Lower leg skin (tissue), 4 donors: ENCODE measurements at regions not wholly inside any gene's neighbourhood (a gene's known extent, or its start where the extent isn't known, plus 50 kb on each side); places are given as distances from the start of the nearest gene placed in this dataset.

ENCODE experiments used
- DNase-seq, 2 donors: peaks; one replicate each; pipeline ENCODE4 v3.0.0-alpha.2; 2019; ENCODE audit warnings: low spot score in 2 of 2
- H3K4me3 ChIP-seq: fragments of 200-600 bp; sonication (generic); 2 replicates; pipeline ENCODE4 v1.5.1; 2017; ENCODE audit warnings: mild to moderate bottlenecking, low read depth; ENCODE audit not compliant: poor library complexity, severe bottlenecking
- CTCF ChIP-seq, 3 donors: fragments of 450-650 bp; IDR thresholded peaks; one replicate each; pipeline ENCODE4 v1.5.1; 2016; ENCODE audit warnings: antibody characterized with exemption in 3 of 3, mild to moderate bottlenecking in 3 of 3, moderate library complexity in 2 of 3
- POLR2A ChIP-seq, 2 donors: fragments of 450-650 bp; IDR thresholded peaks; one replicate each; pipeline ENCODE4 v1.6.1; 2016 to 2017; ENCODE audit warnings: antibody characterized with exemption in 2 of 2, mild to moderate bottlenecking in 1 of 2, moderate library complexity in 1 of 2
- WGBS, 2 donors: methylation state at CpG; one replicate each; pipeline ENCODE4 v1.1.5; 2018; 5-methylcytosine and 5-hydroxymethylcytosine counted together
- intact Hi-C: fragments of 100-400 bp; cut with DNase I; formaldehyde crosslinking; loops from one replicate; pipeline ENCODE4 v1.15.0; 2023; ENCODE audit warnings: low total_unique reads

- intact Hi-C loops = no loop called here
- no peak for TF ChIP-seq CTCF (IDR thresholded peaks at IDR 0.05)
- TF ChIP-seq POLR2A (IDR thresholded peaks at IDR 0.05) = no peak
- no peak for DNase-seq
- 79 to 82% methylated on average over 6 of the region's 6 CpGs for WGBS, 2 donors
- no peak overlapping the region for H3K4me3 ChIP-seq
These were observed 549.5 kb upstream of the CPEB2 start for GRCh38 chr4:14452764-14453163.

- intact Hi-C loops = no loop called here
- H3K4me3 ChIP-seq = no peak overlapping the region
- no peak for DNase-seq
- WGBS, 2 donors = 79 to 84% methylated on average over 2 of the region's 2 CpGs
- TF ChIP-seq POLR2A (IDR thresholded peaks at IDR 0.05) = no peak
- no peak for TF ChIP-seq CTCF (IDR thresholded peaks at IDR 0.05)
These were observed 543.8 kb upstream of the CPEB2 start for GRCh38 chr4:14458463-14458862.

DNA sequence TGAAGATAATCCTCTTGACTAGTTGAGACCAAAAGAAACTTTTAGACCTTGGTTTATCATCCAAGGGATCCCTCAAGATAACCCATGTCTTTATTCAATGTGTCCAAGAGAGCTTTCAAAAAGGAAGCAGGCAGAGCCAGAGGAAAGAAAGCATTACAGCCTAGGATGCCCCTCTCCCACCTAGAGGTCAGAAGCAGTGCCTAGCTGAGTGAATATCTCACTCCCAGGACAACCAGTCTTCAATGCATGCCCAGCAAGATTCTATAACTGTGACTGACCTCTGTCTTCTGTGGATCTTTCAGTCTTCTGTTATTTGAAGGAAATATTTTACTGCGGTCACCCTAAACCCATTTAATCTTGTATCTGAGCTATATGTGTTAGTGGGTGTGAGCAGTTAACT lies 537.2 kb upstream of the CPEB2 start:
- TF ChIP-seq POLR2A (IDR thresholded peaks at IDR 0.05) (no peak), CTCF (IDR thresholded peaks at IDR 0.05) (no peak)
- no peak for DNase-seq
- no peak overlapping the region for H3K4me3 ChIP-seq
- WGBS, 2 donors = 88 to 100% methylated on average over 1 of the region's 1 CpG
- intact Hi-C loops = no loop called here

DNA sequence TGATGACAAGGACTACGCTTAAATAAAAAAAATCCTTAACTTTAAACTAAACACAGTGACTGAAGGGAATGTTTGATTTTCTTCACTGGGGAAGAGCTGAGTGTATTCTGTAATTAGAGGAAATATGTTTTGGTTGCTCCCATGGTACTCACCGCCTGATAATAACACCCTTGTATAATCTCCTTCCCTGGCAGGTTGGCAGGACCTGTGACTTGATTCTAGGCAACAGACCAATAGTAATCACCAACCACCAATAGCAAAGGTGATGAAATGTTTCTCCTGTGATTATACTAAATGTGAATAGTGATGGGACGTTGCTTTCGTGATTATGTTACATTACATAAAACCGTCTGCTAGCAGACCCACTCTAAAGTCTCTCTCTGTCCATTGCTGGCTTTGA lies 536.8 kb upstream of the CPEB2 start:
- no peak overlapping the region for H3K4me3 ChIP-seq
- DNase-seq = no peak
- TF ChIP-seq CTCF (IDR thresholded peaks at IDR 0.05) (no peak), POLR2A (IDR thresholded peaks at IDR 0.05) (no peak)
- WGBS, 2 donors = 66 to 71% methylated on average over 5 of the region's 5 CpGs
- intact Hi-C loops = no loop called here

DNA sequence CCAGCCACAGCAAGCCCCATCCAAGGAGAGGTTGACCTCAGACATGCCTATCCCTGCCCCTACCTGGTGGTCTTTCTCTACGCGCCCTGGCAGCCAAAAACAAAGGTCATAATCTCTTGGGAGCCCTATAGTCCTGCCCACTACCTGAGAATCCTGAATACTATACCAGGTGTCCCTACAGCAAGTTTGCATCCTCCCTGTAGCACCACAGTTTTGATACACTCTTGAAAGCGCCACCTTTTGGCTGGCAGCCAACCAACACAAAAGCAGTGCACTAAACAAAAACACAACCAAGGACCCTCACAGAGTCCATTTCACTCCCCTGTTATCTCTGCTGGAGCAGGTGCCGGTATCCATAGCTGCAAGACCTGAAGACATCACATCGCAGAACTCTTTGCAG lies 523.8 kb upstream of the CPEB2 start:
- TF ChIP-seq POLR2A (IDR thresholded peaks at IDR 0.05) (no peak), CTCF (IDR thresholded peaks at IDR 0.05) (no peak)
- H3K4me3 ChIP-seq = no peak overlapping the region
- DNase-seq = no peak
- intact Hi-C loops = no loop called here
- 93 to 94% methylated on average over 5 of the region's 5 CpGs for WGBS, 2 donors

DNA sequence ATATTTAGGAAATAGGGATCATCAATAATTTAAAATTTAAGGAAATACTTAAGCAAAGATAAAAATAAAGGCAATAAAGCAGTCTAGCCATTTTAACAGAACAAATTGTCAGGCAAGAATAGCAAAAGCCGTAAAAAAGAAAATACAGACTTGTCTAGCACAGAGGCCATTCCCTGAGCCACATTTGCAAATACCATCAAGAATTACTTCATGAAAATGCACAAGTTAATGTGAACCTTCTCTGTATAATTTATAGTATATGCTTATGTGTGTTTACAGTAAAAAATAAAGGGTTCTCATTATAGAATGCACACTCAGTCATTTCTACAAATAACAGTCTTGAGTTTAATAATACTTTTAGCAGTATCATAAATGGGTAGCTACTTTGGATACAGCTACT lies 505.9 kb upstream of the CPEB2 start:
- TF ChIP-seq CTCF (IDR thresholded peaks at IDR 0.05) = no peak
- TF ChIP-seq POLR2A (IDR thresholded peaks at IDR 0.05) = no peak
- no peak overlapping the region for H3K4me3 ChIP-seq
- no peak for DNase-seq
- WGBS, 2 donors = 91 to 97% methylated on average over 1 of the region's 1 CpG
- intact Hi-C loops = no loop called here
